GM19468 (cell line): ENCODE measurements at regions not wholly inside any gene's neighbourhood (a gene's known extent, or its start where the extent isn't known, plus 50 kb on each side); places are given as distances from the start of the nearest gene placed in this dataset.

Experiments used
- ATAC-seq: cut with Tn5 transposase; IDR thresholded peaks from one replicate; pipeline ENCODE4 v1.9.1; 2021; ENCODE audit warnings: mild to moderate bottlenecking, moderate library complexity, moderate number of reproducible peaks; ENCODE audit not compliant: unreplicated experiment; ENCODE audit errors: extremely low read depth

- no peak for ATAC-seq
Measured at GRCh38 chr15:62795700-62796695, 246.5 kb upstream of the TPM1 start.

- ATAC-seq: no peak
Measured at GRCh38 chr15:62797171-62797570, 245.4 kb upstream of the TPM1 start.

- ATAC-seq: no peak
Measured at GRCh38 chr15:62798536-62798935, 244.0 kb upstream of the TPM1 start.

- no peak for ATAC-seq
Measured at GRCh38 chr15:62799037-62799436, 243.5 kb upstream of the TPM1 start.

- no peak for ATAC-seq
Measured at GRCh38 chr15:62799919-62800318, 242.6 kb upstream of the TPM1 start.

GRCh38 chr15:62802612-62803011 is 239.9 kb upstream of the TPM1 start:
- no peak for ATAC-seq

- ATAC-seq: no peak
Measured at GRCh38 chr15:62803856-62804400, 238.6 kb upstream of the TPM1 start.

GRCh38 chr15:62805502-62805901 is 237.0 kb upstream of the TPM1 start:
- ATAC-seq: no peak

GRCh38 chr15:62807539-62808130 is 234.9 kb upstream of the TPM1 start:
- ATAC-seq: no peak

- no peak for ATAC-seq
Measured at GRCh38 chr15:62809115-62809967, 233.2 kb upstream of the TPM1 start.

GRCh38 chr15:62809968-62810260 is 232.6 kb upstream of the TPM1 start:
- no peak for ATAC-seq

GRCh38 chr15:62812515-62812835 is 230.1 kb upstream of the TPM1 start:
- ATAC-seq: no peak

GRCh38 chr15:62816342-62817069 is 226.0 kb upstream of the TPM1 start:
- ATAC-seq: no peak

GRCh38 chr15:62818691-62819090 is 223.9 kb upstream of the TPM1 start:
- ATAC-seq: no peak

- ATAC-seq: no peak
Measured at GRCh38 chr15:62821384-62822131, 221.0 kb upstream of the TPM1 start.

- ATAC-seq: no peak
Measured at GRCh38 chr15:62822228-62822627, 220.3 kb upstream of the TPM1 start.

GRCh38 chr15:62823561-62823960 is 219.0 kb upstream of the TPM1 start:
- ATAC-seq: no peak

- ATAC-seq: no peak
Measured at GRCh38 chr15:62824111-62825015, 218.2 kb upstream of the TPM1 start.
